SK-N-SH treated with all-trans-retinoic acid at 6 μM for 48 hours (cell line): ENCODE measurements at regions not wholly inside any gene's neighbourhood (a gene's known extent, or its start where the extent isn't known, plus 50 kb on each side); places are given as distances from the start of the nearest gene placed in this dataset.

Experiments used
- ATAC-seq: fragments of 200-7000 bp; cut with Tn5 transposase; 3 replicates; pipeline ENCODE4 v1.9.1; 2020; ENCODE audit warnings: mild to moderate bottlenecking, moderate library complexity
- BACH2 ChIP-seq: fragments of 250-450 bp; sonication (Bioruptor Pico); IDR thresholded peaks from 2 replicates; pipeline ENCODE4 v1.9.0; 2021; ENCODE audit warnings: mild to moderate bottlenecking, borderline replicate concordance
- CREB5 ChIP-seq: fragments of 250-450 bp; sonication (Bioruptor Pico); IDR thresholded peaks from 2 replicates; pipeline ENCODE4 v1.5.1; 2020; ENCODE audit warnings: low read depth, mild to moderate bottlenecking, moderate library complexity
- CSDC2 ChIP-seq: fragments of 250-450 bp; sonication (Bioruptor Pico); IDR thresholded peaks from 2 replicates; pipeline ENCODE4 v1.5.0; 2020; ENCODE audit warnings: mild to moderate bottlenecking, moderate library complexity
- ESRRG ChIP-seq: fragments of 250-450 bp; sonication (Bioruptor Pico); IDR thresholded peaks from 2 replicates; pipeline ENCODE4 v1.6.1; 2021; ENCODE audit warnings: mild to moderate bottlenecking
- GLIS3 ChIP-seq: fragments of 250-450 bp; sonication (Bioruptor Pico); IDR thresholded peaks from 2 replicates; pipeline ENCODE4 v1.5.0; 2020; ENCODE audit warnings: mild to moderate bottlenecking, moderate library complexity
- ISL1 ChIP-seq: fragments of 250-450 bp; sonication (Bioruptor Pico); IDR thresholded peaks from 2 replicates; pipeline ENCODE4 v2.1.2; 2022; ENCODE audit warnings: mild to moderate bottlenecking, moderate library complexity
- OSR1 ChIP-seq: fragments of 250-450 bp; sonication (Bioruptor Pico); IDR thresholded peaks from 2 replicates; pipeline ENCODE4 v1.8.0; 2022; ENCODE audit warnings: moderate library complexity, mild to moderate bottlenecking, inconsistent platforms
- PATZ1 ChIP-seq: fragments of 250-450 bp; sonication (Bioruptor Pico); IDR thresholded peaks from 2 replicates; pipeline ENCODE4 v1.8.0; 2020; ENCODE audit warnings: mild to moderate bottlenecking, moderate library complexity, borderline replicate concordance
- POU6F1 ChIP-seq: fragments of 250-450 bp; sonication (Bioruptor Pico); IDR thresholded peaks from 2 replicates; pipeline ENCODE4 v1.8.0; 2021; ENCODE audit warnings: low read depth, mild to moderate bottlenecking, moderate library complexity, borderline replicate concordance
- PPARA ChIP-seq: fragments of 250-450 bp; sonication (Bioruptor Pico); IDR thresholded peaks from 2 replicates; pipeline ENCODE4 v1.5.0; 2020; ENCODE audit warnings: mild to moderate bottlenecking, borderline replicate concordance
- RARB ChIP-seq: fragments of 250-450 bp; sonication (Bioruptor Pico); IDR thresholded peaks from 2 replicates; pipeline ENCODE4 v1.8.0; 2021; ENCODE audit warnings: mild to moderate bottlenecking, moderate library complexity
- SNAI2 ChIP-seq: fragments of 250-450 bp; sonication (Bioruptor Pico); IDR thresholded peaks from 2 replicates; pipeline ENCODE4 v1.5.0; 2020; ENCODE audit warnings: mild to moderate bottlenecking, moderate library complexity
- TCF4 ChIP-seq: fragments of 250-450 bp; sonication (Bioruptor Pico); IDR thresholded peaks from 2 replicates; pipeline ENCODE4 v1.8.0; 2021; ENCODE audit warnings: mild to moderate bottlenecking, moderate library complexity, borderline replicate concordance
- TOX ChIP-seq: fragments of 250-450 bp; sonication (Bioruptor Pico); IDR thresholded peaks from 2 replicates; pipeline ENCODE4 v1.8.0; 2021; ENCODE audit warnings: mild to moderate bottlenecking, moderate library complexity, borderline replicate concordance
- TSHZ2 ChIP-seq: fragments of 250-450 bp; sonication (Bioruptor Pico); IDR thresholded peaks from 2 replicates; pipeline ENCODE4 v1.5.0; 2020; ENCODE audit warnings: mild to moderate bottlenecking, moderate library complexity
- ZC3H10 ChIP-seq: fragments of 250-450 bp; sonication (Bioruptor Pico); IDR thresholded peaks from 2 replicates; pipeline ENCODE4 v1.5.1; 2021; ENCODE audit warnings: mild to moderate bottlenecking, moderate library complexity
- ZFP3 ChIP-seq: fragments of 250-450 bp; sonication (Bioruptor Pico); IDR thresholded peaks from 2 replicates; pipeline ENCODE4 v1.5.0; 2020; ENCODE audit warnings: mild to moderate bottlenecking, moderate library complexity
- ZNF565 ChIP-seq: fragments of 450-650 bp; formaldehyde crosslinking; conservative IDR thresholded peaks from 2 replicates; pipeline ENCODE4 v1.5.0; 2020; ENCODE audit warnings: low read depth, mild to moderate bottlenecking, moderate library complexity
- ZNF70 ChIP-seq: fragments of 450-650 bp; formaldehyde crosslinking; IDR thresholded peaks from 2 replicates; pipeline ENCODE4 v1.5.0; 2020; ENCODE audit warnings: mild to moderate bottlenecking, moderate library complexity
- ZNF8 ChIP-seq: fragments of 450-650 bp; formaldehyde crosslinking; IDR thresholded peaks from 2 replicates; pipeline ENCODE4 v1.5.0; 2020; ENCODE audit warnings: mild to moderate bottlenecking, moderate library complexity

DNA sequence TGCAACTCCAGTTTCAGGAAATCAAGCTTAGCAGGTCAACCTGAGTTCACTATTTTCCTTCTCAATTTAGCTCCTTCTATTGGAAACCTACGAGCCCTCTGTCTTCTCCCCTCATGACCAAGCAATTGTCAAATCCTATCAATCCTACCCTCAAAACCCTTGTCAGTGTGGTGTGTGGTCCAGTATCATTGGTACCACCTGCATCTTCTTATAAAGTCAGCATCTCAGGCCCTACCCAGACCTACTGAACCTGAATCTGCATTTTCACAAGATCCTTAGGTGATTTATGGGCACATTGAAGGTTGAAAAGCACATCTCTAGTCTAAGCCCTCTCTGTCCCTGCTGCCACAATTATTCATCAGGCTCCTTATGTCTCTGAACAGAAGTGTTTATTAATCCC, 77.6 kb upstream of the NR4A3 start:
- ATAC-seq, result no peak
- TF ChIP-seq CSDC2 (CRISPR knock-in tag) (no peak), TCF4 (CRISPR knock-in tag) (no peak), ZNF70 (no peak), PPARA (CRISPR knock-in tag) (no peak), POU6F1 (no peak), OSR1 (no peak), TOX (CRISPR knock-in tag) (no peak), RARB (CRISPR knock-in tag) (no peak), PATZ1 (CRISPR knock-in tag) (no peak), ZNF8 (CRISPR knock-in tag) (no peak), ZC3H10 (CRISPR knock-in tag) (no peak), SNAI2 (no peak), CREB5 (no peak), BACH2 (no peak)
- TF ChIP-seq, all 23 proteins: peak for 0

GRCh38 chr9:99745085-99745484, 76.6 kb upstream of the NR4A3 start:
- TF ChIP-seq PPARA (CRISPR knock-in tag) (no peak), ZNF70 (no peak), TSHZ2 (CRISPR knock-in tag) (no peak), ZNF565 (CRISPR knock-in tag) (no peak), TCF4 (CRISPR knock-in tag) (no peak), ISL1 (CRISPR knock-in tag) (no peak), PATZ1 (CRISPR knock-in tag) (no peak), RARB (CRISPR knock-in tag) (no peak), TOX (CRISPR knock-in tag) (no peak), ZNF8 (CRISPR knock-in tag) (no peak), GLIS3 (CRISPR knock-in tag) (no peak), CREB5 (no peak), ESRRG (CRISPR knock-in tag) (no peak), ZFP3 (CRISPR knock-in tag) (no peak)
- ATAC-seq, result no peak

DNA sequence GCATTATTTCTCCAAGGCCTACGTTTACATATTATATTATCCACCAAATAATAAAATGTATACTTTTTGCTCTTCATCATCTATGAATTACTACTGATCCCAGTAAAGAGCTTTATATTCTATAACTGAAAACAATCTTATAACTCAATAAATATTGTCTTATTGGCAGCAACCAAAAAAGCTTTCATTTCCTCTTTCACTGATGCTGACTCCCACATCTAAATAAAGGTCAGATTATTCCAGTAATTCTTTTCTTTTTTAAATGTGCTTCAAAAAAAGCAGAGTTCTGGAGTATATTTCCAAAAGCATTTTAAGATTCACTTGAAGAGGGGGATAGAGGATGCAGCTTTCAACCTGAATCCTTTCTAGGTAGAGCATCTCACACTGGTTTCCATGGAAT, 75.3 kb upstream of the NR4A3 start:
- ATAC-seq, result no peak
- TF ChIP-seq ZNF565 (CRISPR knock-in tag) (no peak), GLIS3 (CRISPR knock-in tag) (no peak)
